ENCODE measurements at regions not wholly inside any gene's neighbourhood (a gene's known extent, or its start where the extent isn't known, plus 50 kb on each side); places are given as distances from the start of the nearest gene placed in this dataset.
"Not testable (repeated sequence)": the region's sequence is repeated elsewhere in the genome, so short reads cannot be mapped to it uniquely, and the experiment has no call there.

- no peak for ATAC-seq (ENCODE audit: insufficient number of reproducible peaks, low FRiP score, low read depth)
- H3K9me3 ChIP-seq = no peaks in the 10 kb centered on the region
These were observed 978.1 kb downstream of the C4orf33 start for GRCh38 chr4:130074096-130074495.

GRCh38 chr4:130077275-130077674, 981.3 kb downstream of the C4orf33 start:
- H3K27ac ChIP-seq = no peak overlapping the region
- ATAC-seq (ENCODE audit: insufficient number of reproducible peaks, low FRiP score, low read depth) = no peak
- H3K9me3 ChIP-seq = no peaks in the 10 kb centered on the region
- H3K4me1 ChIP-seq (ENCODE audit: control insufficient read depth in 1 of 2, low read depth in 2 of 2) = no peaks in the 10 kb centered on the region
- H3K4me3 ChIP-seq = no peak overlapping the region
- DNase-seq (ENCODE audit: low spot score) = no peak
- no peaks in the 10 kb centered on the region for H3K27me3 ChIP-seq (replicated peaks; ENCODE audit: insufficient read depth)
- H3K36me3 ChIP-seq = no peaks in the 10 kb centered on the region
- TF ChIP-seq CTCF (IDR thresholded peaks at IDR 0.05) = no peak

More at GRCh38 chr4:130074096-130074495, 978.1 kb downstream of the C4orf33 start:
- H3K36me3 ChIP-seq = no peaks in the 10 kb centered on the region
- H3K27me3 ChIP-seq (replicated peaks; ENCODE audit: insufficient read depth) = no peaks in the 10 kb centered on the region
- no peak overlapping the region for H3K27ac ChIP-seq
- TF ChIP-seq CTCF (IDR thresholded peaks at IDR 0.05) = no peak
- H3K4me3 ChIP-seq = no peak overlapping the region
- H3K4me1 ChIP-seq (ENCODE audit: control insufficient read depth in 1 of 2, low read depth in 2 of 2) = no peaks in the 10 kb centered on the region
- no peak for DNase-seq (ENCODE audit: low spot score)

GRCh38 chr4:130079027-130079426, 983.1 kb downstream of the C4orf33 start:
- not testable (repeated sequence) for H3K27me3 ChIP-seq (replicated peaks; ENCODE audit: insufficient read depth); DNase-seq (ENCODE audit: low spot score); H3K27ac ChIP-seq; H3K4me3 ChIP-seq; H3K4me1 ChIP-seq (ENCODE audit: control insufficient read depth in 1 of 2, low read depth in 2 of 2); H3K9me3 ChIP-seq; H3K36me3 ChIP-seq; ATAC-seq (ENCODE audit: insufficient number of reproducible peaks, low FRiP score, low read depth)

- Histone ChIP-seq H3K27ac (no peak overlapping the region), H3K27me3 (replicated peaks; ENCODE audit: insufficient read depth) (no peaks in the 10 kb centered on the region), H3K4me1 (ENCODE audit: control insufficient read depth in 1 of 2, low read depth in 2 of 2) (no peaks in the 10 kb centered on the region), H3K4me3 (no peak overlapping the region), H3K9me3 (no peaks in the 10 kb centered on the region), H3K36me3 (no peaks in the 10 kb centered on the region)
- DNase-seq (ENCODE audit: low spot score) (no peak), ATAC-seq (ENCODE audit: insufficient number of reproducible peaks, low FRiP score, low read depth) (no peak)
- no peak for TF ChIP-seq CTCF (IDR thresholded peaks at IDR 0.05)
These were observed 985.0 kb downstream of the C4orf33 start for GRCh38 chr4:130080872-130081451.

- no peaks in the 10 kb centered on the region for H3K9me3 ChIP-seq
- no peaks in the 10 kb centered on the region for H3K36me3 ChIP-seq
- no peaks in the 10 kb centered on the region for H3K27me3 ChIP-seq (replicated peaks; ENCODE audit: insufficient read depth)
- H3K27ac ChIP-seq = no peak overlapping the region
- ATAC-seq (ENCODE audit: insufficient number of reproducible peaks, low FRiP score, low read depth) (no peak), DNase-seq (ENCODE audit: low spot score) (no peak)
- H3K4me3 ChIP-seq = no peak overlapping the region
- no peak for TF ChIP-seq CTCF (IDR thresholded peaks at IDR 0.05)
- H3K4me1 ChIP-seq (ENCODE audit: control insufficient read depth in 1 of 2, low read depth in 2 of 2) = no peaks in the 10 kb centered on the region
These were observed 994.5 kb downstream of the C4orf33 start for GRCh38 chr4:130090427-130090826.

All from thoracic aorta (tissue), 2 donors.